GM23338 (cell line): ENCODE measurements at regions not wholly inside any gene's neighbourhood (a gene's known extent, or its start where the extent isn't known, plus 50 kb on each side); places are given as distances from the start of the nearest gene placed in this dataset.

Experiments
- ATAC-seq: fragments of 200-7000 bp; cut with Tn5 transposase; 3 replicates; pipeline ENCODE4 v1.9.1; 2020
- DNase-seq: peaks from one replicate; pipeline ENCODE4 v3.0.0-alpha.2; 2015; ENCODE audit warnings: low spot score
- H2AFZ ChIP-seq: fragments of 200-600 bp; sonication (generic); 2 replicates; pipeline ENCODE4 v1.8.0; 2016; ENCODE audit warnings: antibody characterized with exemption, mild to moderate bottlenecking, moderate library complexity
- H3F3A ChIP-seq: fragments of 200-600 bp; sonication (generic); replicated peaks from 2 replicates; pipeline ENCODE4 v1.8.0; 2017; ENCODE audit warnings: antibody characterized with exemption, mixed run types, low read depth
- H3K27ac ChIP-seq: fragments of 200-600 bp; sonication (generic); 2 replicates; pipeline ENCODE4 v1.6.1; 2016; ENCODE audit warnings: low read depth
- H3K27me3 ChIP-seq: fragments of 200-600 bp; sonication (generic); 2 replicates; pipeline ENCODE4 v1.8.0; 2016; ENCODE audit warnings: mild to moderate bottlenecking, mixed run types, moderate library complexity; ENCODE audit not compliant: insufficient read depth
- H3K36me3 ChIP-seq: fragments of 200-600 bp; sonication (generic); 2 replicates; pipeline ENCODE4 v1.8.0; 2016; ENCODE audit warnings: mild to moderate bottlenecking; ENCODE audit not compliant: insufficient read depth
- H3K4me1 ChIP-seq: fragments of 200-600 bp; sonication (generic); 2 replicates; pipeline ENCODE4 v1.8.0; 2016; ENCODE audit warnings: mild to moderate bottlenecking, moderate library complexity; ENCODE audit not compliant: insufficient read depth
- H3K4me2 ChIP-seq: fragments of 200-600 bp; sonication (generic); 2 replicates; pipeline ENCODE4 v1.7.1; 2017; ENCODE audit warnings: mixed run types
- H3K4me3 ChIP-seq: fragments of 200-600 bp; sonication (generic); 2 replicates; pipeline ENCODE4 v1.6.1; 2016; ENCODE audit warnings: mixed run types
- H3K79me2 ChIP-seq: fragments of 200-600 bp; sonication (generic); replicated peaks from 2 replicates; pipeline ENCODE4 v1.8.0; 2017; ENCODE audit warnings: mild to moderate bottlenecking; ENCODE audit not compliant: insufficient read depth
- H3K9me2 ChIP-seq: fragments of 200-600 bp; sonication (generic); 2 replicates; pipeline ENCODE4 v1.8.0; 2017; ENCODE audit not compliant: insufficient read depth
- H4K20me1 ChIP-seq: fragments of 200-600 bp; sonication (generic); replicated peaks from 2 replicates; pipeline ENCODE4 v1.8.0; 2017; ENCODE audit warnings: mild to moderate bottlenecking; ENCODE audit not compliant: insufficient read depth
- H3K27ac Mint-ChIP-seq: 2 replicates; pipeline ENCODE4 v1.8.0; 2020; ENCODE audit warnings: inconsistent platforms, mild to moderate bottlenecking, moderate library complexity, mixed read lengths
- H3K27me3 Mint-ChIP-seq: 3 replicates; pipeline ENCODE4 v1.8.0; 2022; ENCODE audit warnings: low read depth, mild to moderate bottlenecking, moderate library complexity, mixed read lengths, inconsistent platforms; ENCODE audit not compliant: insufficient read depth, poor library complexity
- H3K36me3 Mint-ChIP-seq: 3 replicates; pipeline ENCODE4 v1.8.0; 2021; ENCODE audit warnings: low read depth, mild to moderate bottlenecking, inconsistent platforms, moderate library complexity, mixed read lengths
- H3K4me1 Mint-ChIP-seq: 3 replicates; pipeline ENCODE4 v1.8.0; 2020; ENCODE audit warnings: mild to moderate bottlenecking, inconsistent platforms, mixed read lengths
- H3K4me3 Mint-ChIP-seq: 3 replicates; pipeline ENCODE4 v1.8.0; 2021; ENCODE audit warnings: moderate library complexity, mild to moderate bottlenecking, inconsistent platforms, mixed read lengths
- H3K9me3 Mint-ChIP-seq: 3 replicates; pipeline ENCODE4 v1.8.0; 2020; ENCODE audit warnings: moderate library complexity, mild to moderate bottlenecking, inconsistent platforms, mixed read lengths
- CREB1 ChIP-seq: fragments of 250-450 bp; sonication (Bioruptor Pico); IDR thresholded peaks from 2 replicates; pipeline ENCODE4 v1.5.0; 2020; ENCODE audit warnings: low read depth, mild to moderate bottlenecking, moderate library complexity
- ETS1 ChIP-seq: IDR thresholded peaks from 2 replicates; pipeline ENCODE4 v1.6.1; 2016; ENCODE audit warnings: antibody characterized with exemption
- EZH2 ChIP-seq: fragments of 200-600 bp; sonication (generic); IDR thresholded peaks from one replicate; pipeline ENCODE4 v1.8.0; 2017; ENCODE audit warnings: antibody characterized with exemption, mild to moderate bottlenecking, low read depth; ENCODE audit not compliant: unreplicated experiment
- JUNB ChIP-seq: IDR thresholded peaks from one replicate; pipeline ENCODE4 v1.6.1; 2016; ENCODE audit warnings: antibody characterized with exemption; ENCODE audit not compliant: unreplicated experiment
- NANOG ChIP-seq: IDR thresholded peaks from 2 replicates; pipeline ENCODE4 v1.6.1; 2016; ENCODE audit warnings: antibody characterized with exemption, borderline replicate concordance
- POLR2AphosphoS5 ChIP-seq: IDR thresholded peaks from 2 replicates; pipeline ENCODE4 v1.6.1; 2016; ENCODE audit warnings: antibody characterized with exemption, low read depth
- STAT1 ChIP-seq: IDR thresholded peaks from one replicate; pipeline ENCODE4 v1.6.1; 2016; ENCODE audit warnings: antibody characterized with exemption; ENCODE audit not compliant: unreplicated experiment
- ZNF114 ChIP-seq: fragments of 250-450 bp; sonication (Bioruptor Pico); IDR thresholded peaks from 2 replicates; pipeline ENCODE4 v1.5.0; 2020; ENCODE audit warnings: mild to moderate bottlenecking, moderate library complexity
- ZNF331 ChIP-seq: fragments of 250-450 bp; sonication (Bioruptor Pico); IDR thresholded peaks from 2 replicates; pipeline ENCODE4 v1.5.0; 2020; ENCODE audit warnings: low read depth, mild to moderate bottlenecking, moderate library complexity
- TF ChIP-seq, protein P1 (sequence below): fragments of 250-450 bp; sonication (Bioruptor Pico); IDR thresholded peaks from 2 replicates; pipeline ENCODE4 v1.5.0; 2020; ENCODE audit warnings: mild to moderate bottlenecking, moderate library complexity

DNA sequence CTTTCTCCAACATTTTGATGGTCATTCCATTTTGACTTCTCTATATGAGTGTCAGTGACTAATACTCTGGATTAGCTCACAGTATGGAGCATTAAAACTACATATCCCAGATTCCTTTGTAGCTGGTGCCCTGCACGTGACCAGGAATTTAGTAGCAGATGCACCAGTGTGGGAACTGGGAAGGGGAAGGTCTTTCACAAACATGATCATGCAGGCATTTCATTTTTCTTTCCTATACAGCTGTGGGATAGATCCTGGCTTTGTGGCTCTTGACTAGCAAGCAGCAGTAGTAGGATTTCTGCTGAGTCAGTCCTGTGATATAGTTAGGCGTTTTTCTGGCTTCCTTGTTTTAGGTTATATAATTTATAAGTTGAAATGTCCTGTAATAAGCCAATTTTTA lies 971.0 kb upstream of the CDH2 start:
- Histone ChIP-seq H3K4me2 (no peak overlapping the region), H3K4me3 (no peak overlapping the region), H3K27ac (no peak overlapping the region), H4K20me1 (no peaks in the 10 kb centered on the region), H3K9me2 (no peaks in the 10 kb centered on the region), H3K36me3 (no peaks in the 10 kb centered on the region), H2AFZ (peak overlapping the region; percentile 13; the same call in 1 of the 2 replicates), H3K79me2 (no peaks in the 10 kb centered on the region), H3K4me1 (peaks cover 7% of the 10 kb centered on the region; the same call in 1 of the 2 replicates), H3K27me3 (no peaks in the 10 kb centered on the region), H3F3A (no peaks in the 10 kb centered on the region)
- ATAC-seq (peak; percentile 90), DNase-seq (peak; percentile 68)
- Mint-ChIP-seq H3K27me3 (peaks cover 2% of the 10 kb centered on the region), H3K36me3 (peaks cover 2% of the 10 kb centered on the region; the same call in 1 of the 3 replicates), H3K27ac (peak overlapping the region; percentile 52; the same call in 1 of the 2 replicates), H3K4me3 (no peak overlapping the region), H3K9me3 (no peaks in the 10 kb centered on the region), H3K4me1 (peaks cover 16% of the 10 kb centered on the region; the same call in 2 of the 3 replicates)
- TF ChIP-seq ETS1 (peak; percentile 74), POLR2AphosphoS5 (no peak), NANOG (no peak), ZNF331 (CRISPR knock-in tag) (no peak), CREB1 (CRISPR knock-in tag) (peak; percentile 32; the same call in 1 of the 2 replicates)

DNA sequence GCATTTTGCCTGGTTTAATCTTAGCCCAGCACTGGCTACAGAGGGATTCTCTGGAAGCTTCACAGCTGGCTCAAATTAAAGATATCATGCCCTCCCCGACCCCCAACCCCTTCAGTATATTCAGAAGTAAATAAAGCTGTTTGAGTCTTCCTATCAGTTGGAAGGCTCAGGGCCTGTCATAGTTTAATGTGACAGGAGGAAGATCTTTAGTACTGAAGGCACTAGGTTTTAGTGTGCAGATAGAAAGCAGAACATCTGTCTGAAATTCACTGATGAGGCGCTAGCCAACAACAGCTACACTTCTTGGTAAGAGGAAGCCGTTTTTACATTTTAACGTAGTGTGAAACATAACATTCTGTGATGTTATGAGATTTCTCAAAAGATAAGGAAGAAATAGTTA lies 969.1 kb upstream of the CDH2 start:
- Mint-ChIP-seq H3K27ac (no peak overlapping the region), H3K9me3 (no peaks in the 10 kb centered on the region), H3K4me3 (no peak overlapping the region), H3K36me3 (peaks cover 2% of the 10 kb centered on the region; the same call in 1 of the 3 replicates), H3K4me1 (peaks cover 16% of the 10 kb centered on the region; the same call in 2 of the 3 replicates), H3K27me3 (peaks cover 2% of the 10 kb centered on the region)
- no peaks in the 10 kb centered on the region for H3F3A ChIP-seq
- H3K4me1 ChIP-seq, result peaks cover 7% of the 10 kb centered on the region; the same call in 1 of the 2 replicates
- no peak for ATAC-seq
- no peak overlapping the region for H3K4me3 ChIP-seq
- no peak for TF ChIP-seq JUNB
- H3K4me2 ChIP-seq, result no peak overlapping the region
- H3K79me2 ChIP-seq, result no peaks in the 10 kb centered on the region
- no peaks in the 10 kb centered on the region for H3K9me2 ChIP-seq
- no peak for DNase-seq
- H2AFZ ChIP-seq, result no peak overlapping the region
- no peaks in the 10 kb centered on the region for H3K27me3 ChIP-seq
- no peaks in the 10 kb centered on the region for H4K20me1 ChIP-seq
- H3K36me3 ChIP-seq, result no peaks in the 10 kb centered on the region
- H3K27ac ChIP-seq, result no peak overlapping the region

DNA sequence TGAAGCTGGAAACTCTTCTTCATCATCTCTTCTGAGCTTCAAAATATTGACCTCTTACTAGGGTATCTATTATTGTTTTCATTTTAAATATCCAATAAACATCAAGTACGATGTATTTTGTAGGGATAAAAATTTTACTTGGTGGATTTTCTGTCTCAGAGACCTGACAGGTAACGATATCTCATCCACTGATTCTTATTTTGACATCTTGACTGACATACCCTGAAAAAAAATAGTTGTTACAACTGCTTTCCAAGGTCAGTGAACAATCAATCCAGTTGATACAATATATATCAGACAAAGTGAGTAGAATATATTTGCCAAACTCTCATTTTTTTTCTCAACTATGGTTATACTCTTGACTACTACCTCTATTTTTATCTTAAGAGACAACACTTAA lies 963.7 kb upstream of the CDH2 start:
- TF ChIP-seq ZNF114 (CRISPR knock-in tag), result no peak
- TF ChIP-seq EZH2, result no peak
- TF ChIP-seq ZNF331 (CRISPR knock-in tag), result no peak
- TF ChIP-seq, protein P1, sequence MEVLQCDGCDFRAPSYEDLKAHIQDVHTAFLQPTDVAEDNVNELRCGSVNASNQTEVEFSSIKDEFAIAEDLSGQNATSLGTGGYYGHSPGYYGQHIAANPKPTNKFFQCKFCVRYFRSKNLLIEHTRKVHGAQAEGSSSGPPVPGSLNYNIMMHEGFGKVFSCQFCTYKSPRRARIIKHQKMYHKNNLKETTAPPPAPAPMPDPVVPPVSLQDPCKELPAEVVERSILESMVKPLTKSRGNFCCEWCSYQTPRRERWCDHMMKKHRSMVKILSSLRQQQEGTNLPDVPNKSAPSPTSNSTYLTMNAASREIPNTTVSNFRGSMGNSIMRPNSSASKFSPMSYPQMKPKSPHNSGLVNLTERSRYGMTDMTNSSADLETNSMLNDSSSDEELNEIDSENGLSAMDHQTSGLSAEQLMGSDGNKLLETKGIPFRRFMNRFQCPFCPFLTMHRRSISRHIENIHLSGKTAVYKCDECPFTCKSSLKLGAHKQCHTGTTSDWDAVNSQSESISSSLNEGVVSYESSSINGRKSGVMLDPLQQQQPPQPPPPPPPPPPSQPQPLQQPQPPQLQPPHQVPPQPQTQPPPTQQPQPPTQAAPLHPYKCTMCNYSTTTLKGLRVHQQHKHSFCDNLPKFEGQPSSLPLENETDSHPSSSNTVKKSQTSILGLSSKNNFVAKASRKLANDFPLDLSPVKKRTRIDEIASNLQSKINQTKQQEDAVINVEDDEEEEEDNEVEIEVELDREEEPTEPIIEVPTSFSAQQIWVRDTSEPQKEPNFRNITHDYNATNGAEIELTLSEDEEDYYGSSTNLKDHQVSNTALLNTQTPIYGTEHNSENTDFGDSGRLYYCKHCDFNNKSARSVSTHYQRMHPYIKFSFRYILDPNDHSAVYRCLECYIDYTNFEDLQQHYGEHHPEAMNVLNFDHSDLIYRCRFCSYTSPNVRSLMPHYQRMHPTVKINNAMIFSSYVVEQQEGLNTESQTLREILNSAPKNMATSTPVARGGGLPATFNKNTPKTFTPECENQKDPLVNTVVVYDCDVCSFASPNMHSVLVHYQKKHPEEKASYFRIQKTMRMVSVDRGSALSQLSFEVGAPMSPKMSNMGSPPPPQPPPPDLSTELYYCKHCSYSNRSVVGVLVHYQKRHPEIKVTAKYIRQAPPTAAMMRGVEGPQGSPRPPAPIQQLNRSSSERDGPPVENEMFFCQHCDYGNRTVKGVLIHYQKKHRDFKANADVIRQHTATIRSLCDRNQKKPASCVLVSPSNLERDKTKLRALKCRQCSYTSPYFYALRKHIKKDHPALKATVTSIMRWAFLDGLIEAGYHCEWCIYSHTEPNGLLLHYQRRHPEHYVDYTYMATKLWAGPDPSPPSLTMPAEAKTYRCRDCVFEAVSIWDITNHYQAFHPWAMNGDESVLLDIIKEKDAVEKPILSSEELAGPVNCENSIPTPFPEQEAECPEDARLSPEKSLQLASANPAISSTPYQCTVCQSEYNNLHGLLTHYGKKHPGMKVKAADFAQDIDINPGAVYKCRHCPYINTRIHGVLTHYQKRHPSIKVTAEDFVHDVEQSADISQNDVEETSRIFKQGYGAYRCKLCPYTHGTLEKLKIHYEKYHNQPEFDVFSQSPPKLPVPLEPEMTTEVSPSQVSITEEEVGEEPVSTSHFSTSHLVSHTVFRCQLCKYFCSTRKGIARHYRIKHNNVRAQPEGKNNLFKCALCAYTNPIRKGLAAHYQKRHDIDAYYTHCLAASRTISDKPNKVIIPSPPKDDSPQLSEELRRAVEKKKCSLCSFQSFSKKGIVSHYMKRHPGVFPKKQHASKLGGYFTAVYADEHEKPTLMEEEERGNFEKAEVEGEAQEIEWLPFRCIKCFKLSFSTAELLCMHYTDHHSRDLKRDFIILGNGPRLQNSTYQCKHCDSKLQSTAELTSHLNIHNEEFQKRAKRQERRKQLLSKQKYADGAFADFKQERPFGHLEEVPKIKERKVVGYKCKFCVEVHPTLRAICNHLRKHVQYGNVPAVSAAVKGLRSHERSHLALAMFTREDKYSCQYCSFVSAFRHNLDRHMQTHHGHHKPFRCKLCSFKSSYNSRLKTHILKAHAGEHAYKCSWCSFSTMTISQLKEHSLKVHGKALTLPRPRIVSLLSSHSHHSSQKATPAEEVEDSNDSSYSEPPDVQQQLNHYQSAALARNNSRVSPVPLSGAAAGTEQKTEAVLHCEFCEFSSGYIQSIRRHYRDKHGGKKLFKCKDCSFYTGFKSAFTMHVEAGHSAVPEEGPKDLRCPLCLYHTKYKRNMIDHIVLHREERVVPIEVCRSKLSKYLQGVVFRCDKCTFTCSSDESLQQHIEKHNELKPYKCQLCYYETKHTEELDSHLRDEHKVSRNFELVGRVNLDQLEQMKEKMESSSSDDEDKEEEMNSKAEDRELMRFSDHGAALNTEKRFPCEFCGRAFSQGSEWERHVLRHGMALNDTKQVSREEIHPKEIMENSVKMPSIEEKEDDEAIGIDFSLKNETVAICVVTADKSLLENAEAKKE (CRISPR knock-in tag), result no peak
- TF ChIP-seq STAT1, result no peak
- no peaks in the 10 kb centered on the region for H3K27me3 ChIP-seq
- Mint-ChIP-seq H3K9me3 (no peaks in the 10 kb centered on the region), H3K4me3 (no peak overlapping the region), H3K4me1 (peaks cover 14% of the 10 kb centered on the region), H3K27me3 (no peaks in the 10 kb centered on the region), H3K36me3 (no peaks in the 10 kb centered on the region), H3K27ac (no peak overlapping the region)
- no peak overlapping the region for H3K4me3 ChIP-seq
- ATAC-seq, result no peak
- no peaks in the 10 kb centered on the region for H3K9me2 ChIP-seq
- H3K79me2 ChIP-seq, result no peaks in the 10 kb centered on the region
- H3K4me1 ChIP-seq, result peaks cover 12% of the 10 kb centered on the region
- H2AFZ ChIP-seq, result no peak overlapping the region
- DNase-seq, result no peak
- H3K36me3 ChIP-seq, result no peaks in the 10 kb centered on the region
- H3F3A ChIP-seq, result no peaks in the 10 kb centered on the region
- H3K4me2 ChIP-seq, result no peak overlapping the region
- H3K27ac ChIP-seq, result no peak overlapping the region
- H4K20me1 ChIP-seq, result no peaks in the 10 kb centered on the region
